ENCODE measurements at regions not wholly inside any gene's neighbourhood (a gene's known extent, or its start where the extent isn't known, plus 50 kb on each side); places are given as distances from the start of the nearest gene placed in this dataset.
A peak's percentile ranks its signal among the peaks of the same experiment; 100 is the strongest.

GRCh38 chr3:157610876-157611535 lies 107.8 kb upstream of the VEPH1 start:
- FAIRE-seq: no peak

GRCh38 chr3:157607826-157608405 lies 104.7 kb upstream of the VEPH1 start:
- FAIRE-seq: no peak
- no peak for TF ChIP-seq CTCF (IDR thresholded peaks at IDR 0.05; ENCODE audit: insufficient read depth, missing control alignments)
- no peak for DNase-seq (ENCODE audit: insufficient read length, low spot score)

More at GRCh38 chr3:157610876-157611535, 107.8 kb upstream of the VEPH1 start:
- no peak for TF ChIP-seq CTCF (IDR thresholded peaks at IDR 0.05; ENCODE audit: insufficient read depth, missing control alignments)
- DNase-seq (ENCODE audit: insufficient read length, low spot score): no peak

GRCh38 chr3:157606852-157607197 lies 103.6 kb upstream of the VEPH1 start:
- TF ChIP-seq CTCF (IDR thresholded peaks at IDR 0.05; ENCODE audit: insufficient read depth, missing control alignments): no peak
- FAIRE-seq (no peak), DNase-seq (ENCODE audit: insufficient read length, low spot score) (no peak)

DNA sequence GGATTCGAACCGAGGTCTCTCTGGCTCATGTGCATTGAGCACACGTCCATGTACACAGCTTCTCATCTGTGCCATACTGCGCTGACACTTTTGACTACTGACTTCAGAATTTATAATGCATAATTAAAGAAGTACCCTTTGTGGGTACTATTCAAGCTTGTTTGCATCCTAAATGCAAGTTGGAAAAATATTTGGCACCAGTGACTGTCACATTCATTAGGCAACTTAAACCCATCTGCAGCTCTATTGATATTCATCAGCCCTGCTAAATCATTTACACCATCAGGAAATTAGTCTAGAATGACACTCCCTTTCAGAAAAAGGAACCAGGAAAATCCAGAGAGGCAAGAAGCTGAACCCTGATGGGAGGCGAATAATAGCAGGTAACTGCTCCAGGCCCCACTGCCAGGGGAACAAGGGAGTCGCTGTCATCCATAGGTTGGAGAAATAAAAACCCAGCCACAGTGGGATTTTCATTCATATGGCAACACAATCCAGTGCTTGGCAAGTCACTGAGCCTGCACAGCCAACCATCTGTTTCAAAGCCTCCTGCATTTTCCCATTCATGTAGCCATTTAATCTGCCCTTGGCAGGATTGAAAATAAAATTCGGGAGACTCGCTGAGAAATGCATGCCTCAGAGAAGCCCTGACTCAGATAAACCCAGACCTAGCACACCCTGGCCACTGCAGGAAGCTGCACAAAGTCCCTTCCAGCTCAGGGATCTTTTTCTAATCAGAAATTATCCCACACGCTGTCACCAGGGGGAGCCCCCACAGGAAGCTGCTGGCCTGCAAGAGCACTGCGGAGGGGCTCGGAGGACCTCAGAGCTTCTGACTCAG lies 103.0 kb upstream of the VEPH1 start:
- no peak for FAIRE-seq
- peak; percentile 72 for TF ChIP-seq CTCF (IDR thresholded peaks at IDR 0.05; ENCODE audit: insufficient read depth, missing control alignments)
- DNase-seq (ENCODE audit: insufficient read length, low spot score): peak; percentile 47

DNA sequence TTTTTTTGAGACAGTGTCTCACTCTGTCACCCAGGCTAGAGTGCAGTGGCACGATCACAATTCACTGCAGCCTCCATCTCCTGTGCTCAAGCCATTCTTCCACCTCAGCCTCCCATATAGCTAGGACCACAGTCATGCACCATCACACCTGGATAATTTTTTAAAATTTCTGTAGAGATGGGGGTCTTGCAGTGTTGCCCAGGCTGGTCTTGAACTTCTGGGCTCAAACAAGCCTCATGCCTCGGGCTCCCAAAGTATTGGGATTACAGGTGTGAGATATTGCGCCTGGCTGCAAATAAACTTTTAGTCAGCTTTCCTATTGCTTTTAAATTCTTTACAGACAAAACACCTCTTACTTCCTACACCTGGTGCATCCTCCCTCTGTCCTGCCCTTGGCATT lies 102.1 kb upstream of the VEPH1 start:
- DNase-seq (ENCODE audit: insufficient read length, low spot score) (no peak), FAIRE-seq (no peak)
- TF ChIP-seq CTCF (IDR thresholded peaks at IDR 0.05; ENCODE audit: insufficient read depth, missing control alignments): no peak

GRCh38 chr3:157602424-157602823 lies 99.2 kb upstream of the VEPH1 start:
- no peak for TF ChIP-seq CTCF (IDR thresholded peaks at IDR 0.05; ENCODE audit: insufficient read depth, missing control alignments)

More at GRCh38 chr3:157602424-157602823, 99.2 kb upstream of the VEPH1 start:
- FAIRE-seq: no peak
- no peak for DNase-seq (ENCODE audit: insufficient read length, low spot score)
